CD14-positive monocyte (primary cell): ENCODE measurements at regions not wholly inside any gene's neighbourhood (a gene's known extent, or its start where the extent isn't known, plus 50 kb on each side); places are given as distances from the start of the nearest gene placed in this dataset.

ENCODE experiments used
- DNase-seq, 3 donors: peaks; one replicate each; pipeline ENCODE4 v3.0.0-alpha.2; 2011 to 2022
- H2AFZ ChIP-seq: 2 replicates; pipeline ENCODE4 v1.6.0; 2012; ENCODE audit warnings: mild to moderate bottlenecking, low read depth, low read length, inconsistent platforms; ENCODE audit not compliant: insufficient read depth, poor library complexity, severe bottlenecking
- H3K27ac ChIP-seq, 2 donors: 1 replicate in 1 of 2; 2 replicates in 1 of 2; pipeline ENCODE4 v1.5.1; 2012 to 2013; ENCODE audit warnings: low read length in 2 of 2, control low read depth in 1 of 2, inconsistent platforms in 1 of 2, low read depth in 1 of 2, mild to moderate bottlenecking in 1 of 2
- H3K27me3 ChIP-seq, 2 donors: one replicate each; pipeline versions ENCODE4 v1.6.0 to v1.6.1; 2011 to 2013; ENCODE audit warnings: low read length in 2 of 2; ENCODE audit not compliant: control insufficient read depth in 2 of 2, insufficient read depth in 2 of 2
- H3K36me3 ChIP-seq, 2 donors: replicated peaks in 1 of 2; 1 replicate in 1 of 2; 2 replicates in 1 of 2; pipeline versions ENCODE4 v1.5.1 to v1.6.1; 2012 to 2013; ENCODE audit warnings: low read length in 2 of 2, control low read depth in 1 of 2, inconsistent platforms in 1 of 2, mild to moderate bottlenecking in 1 of 2; ENCODE audit not compliant: insufficient read depth in 2 of 2, control insufficient read depth in 1 of 2
- H3K4me1 ChIP-seq, 2 donors: 1 replicate in 1 of 2; 2 replicates in 1 of 2; pipeline versions ENCODE4 v1.5.1 to v1.6.1; 2012 to 2013; ENCODE audit warnings: low read length in 2 of 2, control low read depth in 1 of 2, inconsistent platforms in 1 of 2, mild to moderate bottlenecking in 1 of 2, moderate library complexity in 1 of 2; ENCODE audit not compliant: insufficient read depth in 2 of 2, control insufficient read depth in 1 of 2
- H3K4me2 ChIP-seq: replicated peaks from 2 replicates; pipeline ENCODE3; 2012; ENCODE audit warnings: low read length, moderate library complexity, mild to moderate bottlenecking; ENCODE audit not compliant: poor library complexity, severe bottlenecking; ENCODE audit errors: extremely low read depth
- H3K4me3 ChIP-seq, 3 experiments: fragments of 200-600 bp in 1 of 3; sonication (generic) in 1 of 3; replicated peaks in 1 of 3; 1 replicate in 2 of 3; 2 replicates in 1 of 3; pipeline ENCODE4 v1.5.1; 2011 to 2013; ENCODE audit warnings: low read length in 3 of 3, mild to moderate bottlenecking in 3 of 3, control low read depth in 2 of 3, low read depth in 2 of 3, inconsistent platforms in 1 of 3, moderate library complexity in 1 of 3
- H3K79me2 ChIP-seq: 2 replicates; pipeline ENCODE4 v1.6.0; 2012; ENCODE audit warnings: mild to moderate bottlenecking, control low read depth, inconsistent platforms, low read length, moderate library complexity; ENCODE audit not compliant: insufficient read depth
- H3K9ac ChIP-seq: 2 replicates; pipeline ENCODE4 v1.6.0; 2017; ENCODE audit warnings: low read length, mild to moderate bottlenecking; ENCODE audit not compliant: insufficient read depth, poor library complexity, severe bottlenecking
- H3K9me3 ChIP-seq, 2 donors: replicated peaks in 1 of 2; 1 replicate in 1 of 2; 2 replicates in 1 of 2; pipeline versions ENCODE4 v1.5.1 to v1.6.1; 2012 to 2013; ENCODE audit warnings: low read length in 2 of 2, control low read depth in 1 of 2; ENCODE audit not compliant: control insufficient read depth in 1 of 2, insufficient read depth in 1 of 2
- H4K20me1 ChIP-seq: 2 replicates; pipeline ENCODE4 v1.6.0; 2012; ENCODE audit warnings: mild to moderate bottlenecking, low read length, control low read depth, moderate library complexity; ENCODE audit not compliant: insufficient read depth
- H3K27ac Mint-ChIP-seq, 7 donors: one replicate each; pipeline ENCODE4 v1.8.0; 2020; ENCODE audit warnings: mild to moderate bottlenecking in 7 of 7, mixed read lengths in 7 of 7, moderate library complexity in 6 of 7, inconsistent platforms in 2 of 7
- H3K27me3 Mint-ChIP-seq, 3 donors: one replicate each; pipeline ENCODE4 v1.8.0; 2021 to 2022; ENCODE audit warnings: low read depth in 3 of 3, mild to moderate bottlenecking in 3 of 3, mixed read lengths in 3 of 3, moderate library complexity in 3 of 3, inconsistent platforms in 1 of 3
- H3K36me3 Mint-ChIP-seq, 2 donors: one replicate each; pipeline ENCODE4 v1.8.0; 2020; ENCODE audit warnings: mixed read lengths in 2 of 2, inconsistent platforms in 1 of 2, mild to moderate bottlenecking in 1 of 2
- H3K4me1 Mint-ChIP-seq: one replicate; pipeline ENCODE4 v1.8.0; 2020; ENCODE audit warnings: mild to moderate bottlenecking, mixed read lengths
- H3K4me3 Mint-ChIP-seq, 2 donors: one replicate each; pipeline ENCODE4 v1.8.0; 2020; ENCODE audit warnings: mild to moderate bottlenecking in 2 of 2, mixed read lengths in 2 of 2, moderate library complexity in 1 of 2
- H3K9me3 Mint-ChIP-seq, 7 donors: one replicate each; pipeline ENCODE4 v1.8.0; 2020 to 2022; ENCODE audit warnings: mixed read lengths in 7 of 7, mild to moderate bottlenecking in 6 of 7, moderate library complexity in 6 of 7, inconsistent platforms in 2 of 7
- WGBS: methylation state at CpG from one replicate; pipeline ENCODE4 v1.1.5; 2013; ENCODE audit warnings: missing lambda C conversion rate; ENCODE audit not compliant: insufficient coverage; 5-methylcytosine and 5-hydroxymethylcytosine counted together
- intact Hi-C, 2 donors: fragments of 100-400 bp; cut with micrococcal nuclease; formaldehyde crosslinking; loops; one replicate each; pipeline versions ENCODE4 v1.15.0 to v1.15.1; 2023
- TF ChIP-seq, protein P1 (sequence below): fragments of 200-600 bp; IDR thresholded peaks from one replicate; pipeline ENCODE4 v1.8.0; 2022; ENCODE audit warnings: antibody characterized with exemption, mild to moderate bottlenecking

DNA sequence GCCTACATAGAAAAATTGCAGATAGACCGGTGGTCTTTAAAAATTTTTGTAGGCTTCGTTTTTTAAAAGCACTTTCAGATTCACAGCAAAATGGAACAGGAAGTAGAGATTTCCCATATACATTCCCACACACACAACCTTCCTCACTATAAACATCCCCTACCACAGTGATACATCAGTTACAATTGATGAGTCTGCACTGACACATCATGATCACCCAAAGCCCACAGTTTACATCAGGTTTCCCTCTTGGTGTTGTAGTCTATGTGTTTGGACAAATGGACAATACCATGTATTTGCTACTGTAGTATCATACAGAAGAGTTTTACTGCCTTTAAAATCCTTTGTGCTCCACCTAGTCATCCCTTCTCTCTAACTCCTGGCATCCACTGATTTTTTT lies 113.9 kb upstream of the ADAMTS18 start:
- Mint-ChIP-seq H3K4me1 (no peaks in the 10 kb centered on the region), H3K27ac (no peak overlapping the region), H3K4me3 (no peak overlapping the region), H3K36me3 (no peaks in the 10 kb centered on the region), H3K9me3 (peaks cover 0 to 2% (median 0%) of the 10 kb centered on the region in 7 donors), H3K27me3 (peaks cover under 1 to 3% (median 2%) of the 10 kb centered on the region in 3 donors)
- DNase-seq, result no peak
- no peaks in the 10 kb centered on the region for H3K9me3 ChIP-seq
- H3K4me2 ChIP-seq, result no peak overlapping the region
- no peaks in the 10 kb centered on the region for H3K4me1 ChIP-seq
- intact Hi-C loops, result no loop called here
- no peak overlapping the region for H2AFZ ChIP-seq
- H3K27ac ChIP-seq, result no peak overlapping the region
- no peaks in the 10 kb centered on the region for H4K20me1 ChIP-seq
- H3K79me2 ChIP-seq, result no peaks in the 10 kb centered on the region
- H3K27me3 ChIP-seq, result no peaks in the 10 kb centered on the region
- H3K9ac ChIP-seq, result no peak overlapping the region
- no peaks in the 10 kb centered on the region for H3K36me3 ChIP-seq
- no CpG with 5 or more reads among the region's 2 CpGs for WGBS
- no peak overlapping the region for H3K4me3 ChIP-seq
- TF ChIP-seq, protein P1, sequence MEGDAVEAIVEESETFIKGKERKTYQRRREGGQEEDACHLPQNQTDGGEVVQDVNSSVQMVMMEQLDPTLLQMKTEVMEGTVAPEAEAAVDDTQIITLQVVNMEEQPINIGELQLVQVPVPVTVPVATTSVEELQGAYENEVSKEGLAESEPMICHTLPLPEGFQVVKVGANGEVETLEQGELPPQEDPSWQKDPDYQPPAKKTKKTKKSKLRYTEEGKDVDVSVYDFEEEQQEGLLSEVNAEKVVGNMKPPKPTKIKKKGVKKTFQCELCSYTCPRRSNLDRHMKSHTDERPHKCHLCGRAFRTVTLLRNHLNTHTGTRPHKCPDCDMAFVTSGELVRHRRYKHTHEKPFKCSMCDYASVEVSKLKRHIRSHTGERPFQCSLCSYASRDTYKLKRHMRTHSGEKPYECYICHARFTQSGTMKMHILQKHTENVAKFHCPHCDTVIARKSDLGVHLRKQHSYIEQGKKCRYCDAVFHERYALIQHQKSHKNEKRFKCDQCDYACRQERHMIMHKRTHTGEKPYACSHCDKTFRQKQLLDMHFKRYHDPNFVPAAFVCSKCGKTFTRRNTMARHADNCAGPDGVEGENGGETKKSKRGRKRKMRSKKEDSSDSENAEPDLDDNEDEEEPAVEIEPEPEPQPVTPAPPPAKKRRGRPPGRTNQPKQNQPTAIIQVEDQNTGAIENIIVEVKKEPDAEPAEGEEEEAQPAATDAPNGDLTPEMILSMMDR, result no peak

DNA sequence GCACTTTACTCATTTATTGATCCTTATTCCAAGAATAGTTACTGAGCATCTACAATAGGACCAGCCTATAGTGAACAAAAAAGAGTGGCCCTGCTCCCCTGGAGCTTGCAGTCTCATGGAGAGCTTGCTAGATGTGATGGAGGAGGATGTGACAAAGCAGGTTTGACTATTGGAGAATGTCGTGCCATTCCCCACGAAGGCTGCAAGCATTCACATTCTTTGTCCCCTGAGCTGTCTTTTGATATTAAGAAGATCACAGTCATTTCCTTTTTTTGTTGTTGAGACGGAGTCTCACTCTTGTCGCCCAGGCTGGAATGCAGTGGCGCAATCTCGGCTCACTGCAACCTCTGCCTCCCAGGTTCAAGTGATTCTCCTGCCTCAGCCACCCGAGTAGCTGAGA lies 115.0 kb upstream of the ADAMTS18 start:
- Histone ChIP-seq H2AFZ (no peak overlapping the region), H3K4me3 (no peak overlapping the region), H3K9me3 (no peaks in the 10 kb centered on the region), H3K27me3 (no peaks in the 10 kb centered on the region), H4K20me1 (no peaks in the 10 kb centered on the region), H3K79me2 (no peaks in the 10 kb centered on the region), H3K9ac (no peak overlapping the region), H3K27ac (no peak overlapping the region), H3K4me2 (no peak overlapping the region), H3K36me3 (no peaks in the 10 kb centered on the region), H3K4me1 (no peaks in the 10 kb centered on the region)
- Mint-ChIP-seq H3K27ac (no peak overlapping the region), H3K4me3 (no peak overlapping the region), H3K36me3 (no peaks in the 10 kb centered on the region), H3K4me1 (no peaks in the 10 kb centered on the region), H3K9me3 (peaks cover 0 to 2% (median 0%) of the 10 kb centered on the region in 7 donors), H3K27me3 (peaks cover 0 to 7% (median 2%) of the 10 kb centered on the region in 3 donors)
- intact Hi-C loops, result no loop called here
- 88% methylated on average over 2 of the region's 7 CpGs for WGBS
- TF ChIP-seq, protein P1, result no peak
- no peak for DNase-seq
